Lower leg skin (tissue), 3 donors: ENCODE measurements at regions not wholly inside any gene's neighbourhood (a gene's known extent, or its start where the extent isn't known, plus 50 kb on each side); places are given as distances from the start of the nearest gene placed in this dataset.

Source experiments
- CTCF ChIP-seq, 3 donors: fragments of 450-650 bp; IDR thresholded peaks; one replicate each; pipeline ENCODE4 v1.5.1; 2016; ENCODE audit warnings: antibody characterized with exemption in 3 of 3, mild to moderate bottlenecking in 3 of 3, moderate library complexity in 2 of 3
- POLR2A ChIP-seq, 2 donors: fragments of 450-650 bp; IDR thresholded peaks; one replicate each; pipeline ENCODE4 v1.6.1; 2016 to 2017; ENCODE audit warnings: antibody characterized with exemption in 2 of 2, mild to moderate bottlenecking in 1 of 2, moderate library complexity in 1 of 2

GRCh38 chr1:119291611-119292206, 76.9 kb upstream of the HAO2 start:
- TF ChIP-seq CTCF (IDR thresholded peaks at IDR 0.05) (no peak), POLR2A (IDR thresholded peaks at IDR 0.05) (no peak)
